ENCODE measurements at regions not wholly inside any gene's neighbourhood (a gene's known extent, or its start where the extent isn't known, plus 50 kb on each side); places are given as distances from the start of the nearest gene placed in this dataset.

DNA sequence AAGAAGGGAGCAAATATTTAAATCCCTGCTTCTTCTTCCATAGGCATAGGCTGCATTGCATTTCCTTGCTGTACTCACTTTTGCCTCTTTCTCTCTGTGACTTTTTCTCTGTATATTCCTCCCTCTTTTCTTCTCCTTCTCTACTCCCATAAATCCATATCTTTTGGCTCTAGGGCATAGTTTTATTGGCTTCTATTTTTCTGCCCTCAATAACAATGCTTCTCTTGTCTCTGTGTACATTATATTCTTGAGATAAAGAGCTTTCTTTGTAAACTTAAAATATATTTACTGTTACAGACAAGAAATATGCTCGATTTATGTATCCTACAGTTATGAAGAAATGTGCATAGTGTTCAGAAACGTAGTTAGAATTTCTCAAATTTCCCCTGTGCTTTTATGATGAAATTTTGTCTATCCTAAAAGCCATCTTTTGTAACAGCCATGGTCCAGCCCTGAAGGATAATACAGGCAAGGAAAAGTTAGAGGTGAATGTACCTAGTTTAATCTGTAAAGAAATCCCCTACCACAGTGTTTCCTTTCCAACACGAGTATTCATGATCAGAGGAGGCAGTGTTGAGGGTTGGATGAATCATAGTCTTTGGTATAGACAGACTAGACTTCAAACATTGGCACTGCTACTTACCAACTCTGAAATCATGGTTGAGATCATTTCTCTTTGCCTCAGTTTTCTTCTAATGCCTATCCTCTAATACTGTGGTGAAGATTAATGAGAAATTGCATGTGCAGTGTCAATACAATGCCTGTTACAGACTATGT, 173.3 kb upstream of the FAR2 start:
- H3K4me3 ChIP-seq (ENCODE audit: low read depth, low read length), result no peak overlapping the region
- no peak for DNase-seq (ENCODE audit: low read depth)
- no peak for TF ChIP-seq CTCF (IDR thresholded peaks at IDR 0.05; ENCODE audit: low read depth, low read length, missing control alignments)

DNA sequence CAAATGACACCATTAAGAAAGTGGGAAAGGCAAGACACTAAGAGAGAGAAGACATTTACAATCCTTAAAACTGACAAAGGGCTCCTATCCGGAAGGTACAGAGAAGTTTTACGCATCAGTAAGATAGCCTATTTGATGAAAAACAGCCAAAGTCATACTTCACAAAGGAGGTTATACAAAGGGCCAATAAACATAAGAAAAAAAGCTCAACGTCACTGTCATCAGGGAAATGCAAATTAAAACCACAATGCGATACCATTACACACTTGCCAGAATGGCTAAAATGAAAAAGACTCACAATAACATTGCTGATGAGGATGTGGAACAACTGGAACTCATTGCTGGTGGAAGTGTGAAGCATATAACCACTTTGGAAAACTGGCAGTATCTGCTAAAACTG, 168.6 kb upstream of the FAR2 start:
- DNase-seq (ENCODE audit: low read depth), result no peak
- no peak for TF ChIP-seq CTCF (IDR thresholded peaks at IDR 0.05; ENCODE audit: low read depth, low read length, missing control alignments)
- H3K4me3 ChIP-seq (ENCODE audit: low read depth, low read length), result no peak overlapping the region

GRCh38 chr12:28987538-28988324, 161.3 kb upstream of the FAR2 start:
- TF ChIP-seq CTCF (IDR thresholded peaks at IDR 0.05; ENCODE audit: low read depth, low read length, missing control alignments), result no peak
- H3K4me3 ChIP-seq (ENCODE audit: low read depth, low read length), result no peak overlapping the region
- no peak for DNase-seq (ENCODE audit: low read depth)

- TF ChIP-seq CTCF (IDR thresholded peaks at IDR 0.05; ENCODE audit: low read depth, low read length, missing control alignments), result no peak
- no peak overlapping the region for H3K4me3 ChIP-seq (ENCODE audit: low read depth, low read length)
- no peak for DNase-seq (ENCODE audit: low read depth)
These were observed 160.8 kb upstream of the FAR2 start for GRCh38 chr12:28988325-28988704.

- no peak for DNase-seq (ENCODE audit: low read depth)
- TF ChIP-seq CTCF (IDR thresholded peaks at IDR 0.05; ENCODE audit: low read depth, low read length, missing control alignments), result no peak
- H3K4me3 ChIP-seq (ENCODE audit: low read depth, low read length), result no peak overlapping the region
These were observed 157.5 kb upstream of the FAR2 start for GRCh38 chr12:28991626-28992025.

- no peak overlapping the region for H3K4me3 ChIP-seq (ENCODE audit: low read depth, low read length)
- DNase-seq (ENCODE audit: low read depth), result no peak
- TF ChIP-seq CTCF (IDR thresholded peaks at IDR 0.05; ENCODE audit: low read depth, low read length, missing control alignments), result no peak
These were observed 155.4 kb upstream of the FAR2 start for GRCh38 chr12:28993720-28994119.

Measured in GM12864 (cell line).